Activated B cell treated with CpG ODN at 0.5 μM for 24 hours (primary cell): ENCODE measurements at regions not wholly inside any gene's neighbourhood (a gene's known extent, or its start where the extent isn't known, plus 50 kb on each side); places are given as distances from the start of the nearest gene placed in this dataset.
"Not testable (repeated sequence)": the region's sequence is repeated elsewhere in the genome, so short reads cannot be mapped to it uniquely, and the experiment has no call there.

Source experiments
- ATAC-seq: fragments of 200-7000 bp; cut with Tn5 transposase; one replicate; pipeline ENCODE4 v1.10.0; 2021; ENCODE audit warnings: low read depth, mild to moderate bottlenecking, moderate library complexity
- CTCF ChIA-PET: fragments of 350-600 bp; sonication (Branson Sonifier 250); formaldehyde crosslinking; loops from one replicate; lab custom pipeline; 2021; ENCODE audit warnings: antibody characterized with exemption; lab: Charles Lee
- POLR2A ChIA-PET: fragments of 350-600 bp; sonication (Branson Sonifier 250); formaldehyde crosslinking; loops from one replicate; lab custom pipeline; 2021; ENCODE audit warnings: antibody characterized with exemption; lab: Charles Lee
- DNase-seq: peaks from one replicate; pipeline ENCODE4 v3.0.0; 2022
- H3K27ac Mint-ChIP-seq: one replicate; pipeline ENCODE4 v1.8.0; 2020; ENCODE audit warnings: mixed read lengths
- H3K27me3 Mint-ChIP-seq: one replicate; pipeline ENCODE4 v1.8.0; 2021; ENCODE audit warnings: mixed read lengths
- H3K36me3 Mint-ChIP-seq: one replicate; pipeline ENCODE4 v1.8.0; 2021; ENCODE audit warnings: low read depth, mixed read lengths
- H3K4me1 Mint-ChIP-seq: one replicate; pipeline ENCODE4 v1.8.0; 2021; ENCODE audit warnings: mixed read lengths
- H3K4me3 Mint-ChIP-seq: one replicate; pipeline ENCODE4 v1.8.0; 2020; ENCODE audit warnings: mild to moderate bottlenecking, mixed read lengths
- H3K9me3 Mint-ChIP-seq: one replicate; pipeline ENCODE4 v1.8.0; 2020; ENCODE audit warnings: mixed read lengths
- CTCF ChIP-seq: fragments of 200-600 bp; IDR thresholded peaks from one replicate; pipeline ENCODE4 v1.8.0; 2022; ENCODE audit warnings: antibody characterized with exemption, mild to moderate bottlenecking
- intact Hi-C: fragments of 100-400 bp; cut with micrococcal nuclease; formaldehyde crosslinking; loops from one replicate; pipeline ENCODE4 v1.15.1; 2024

- intact Hi-C loops, result no loop called here
- ATAC-seq, result no peak
Measured at GRCh38 chr6:8859501-8859900, 424.2 kb upstream of the SLC35B3 start.

GRCh38 chr6:8858854-8859331 is 423.5 kb upstream of the SLC35B3 start:
- Mint-ChIP-seq H3K27me3 (no peaks in the 10 kb centered on the region), H3K4me3 (no peak overlapping the region), H3K36me3 (no peaks in the 10 kb centered on the region), H3K9me3 (no peaks in the 10 kb centered on the region), H3K4me1 (no peaks in the 10 kb centered on the region), H3K27ac (no peak overlapping the region)
- CTCF ChIA-PET, result no interaction called here
- intact Hi-C loops, result no loop called here
- POLR2A ChIA-PET, result no interaction called here
- TF ChIP-seq CTCF, result no peak
- DNase-seq (no peak), ATAC-seq (no peak)

More at GRCh38 chr6:8859501-8859900, 424.2 kb upstream of the SLC35B3 start:
- Mint-ChIP-seq H3K4me3 (no peak overlapping the region), H3K4me1 (no peaks in the 10 kb centered on the region), H3K9me3 (no peaks in the 10 kb centered on the region), H3K27me3 (no peaks in the 10 kb centered on the region), H3K36me3 (no peaks in the 10 kb centered on the region), H3K27ac (no peak overlapping the region)
- DNase-seq, result no peak
- no peak for TF ChIP-seq CTCF
- ChIA-PET CTCF (no interaction called here), POLR2A (no interaction called here)

- no peaks in the 10 kb centered on the region for H3K36me3 Mint-ChIP-seq
- POLR2A ChIA-PET, result no interaction called here
- ATAC-seq (no peak), DNase-seq (no peak)
- H3K9me3 Mint-ChIP-seq, result no peaks in the 10 kb centered on the region
- H3K4me3 Mint-ChIP-seq, result no peak overlapping the region
- CTCF ChIA-PET, result no interaction called here
- no peaks in the 10 kb centered on the region for H3K27me3 Mint-ChIP-seq
- TF ChIP-seq CTCF, result no peak
- H3K4me1 Mint-ChIP-seq, result no peaks in the 10 kb centered on the region
- H3K27ac Mint-ChIP-seq, result no peak overlapping the region
- intact Hi-C loops, result no loop called here
Measured at GRCh38 chr6:8857160-8857559, 421.8 kb upstream of the SLC35B3 start.

- ATAC-seq, result no peak
- intact Hi-C loops, result no loop called here
Measured at GRCh38 chr6:8855411-8855810, 420.1 kb upstream of the SLC35B3 start.

GRCh38 chr6:8852332-8852731 is 417.0 kb upstream of the SLC35B3 start:
- Mint-ChIP-seq H3K4me1 (no peaks in the 10 kb centered on the region), H3K27ac (no peak overlapping the region), H3K4me3 (no peak overlapping the region), H3K36me3 (no peaks in the 10 kb centered on the region), H3K9me3 (no peaks in the 10 kb centered on the region), H3K27me3 (no peaks in the 10 kb centered on the region)
- intact Hi-C loops, result no loop called here
- DNase-seq, result no peak
- ChIA-PET POLR2A (no interaction called here), CTCF (no interaction called here)
- TF ChIP-seq CTCF, result no peak
- ATAC-seq, result no peak

More at GRCh38 chr6:8855411-8855810, 420.1 kb upstream of the SLC35B3 start:
- Mint-ChIP-seq H3K4me1 (no peaks in the 10 kb centered on the region), H3K27me3 (no peaks in the 10 kb centered on the region), H3K36me3 (no peaks in the 10 kb centered on the region), H3K4me3 (no peak overlapping the region), H3K27ac (no peak overlapping the region), H3K9me3 (no peaks in the 10 kb centered on the region)
- no peak for DNase-seq
- ChIA-PET POLR2A (no interaction called here), CTCF (no interaction called here)
- TF ChIP-seq CTCF, result no peak

- ATAC-seq, H3K27me3 Mint-ChIP-seq, H3K4me3 Mint-ChIP-seq, POLR2A ChIA-PET, DNase-seq, CTCF ChIA-PET, H3K4me1 Mint-ChIP-seq, H3K36me3 Mint-ChIP-seq, H3K9me3 Mint-ChIP-seq, intact Hi-C loops, H3K27ac Mint-ChIP-seq: not testable (repeated sequence)
Measured at GRCh38 chr6:8846680-8847079, 411.3 kb upstream of the SLC35B3 start.
